Smooth muscle cell (in vitro differentiated cells): ENCODE measurements at regions not wholly inside any gene's neighbourhood (a gene's known extent, or its start where the extent isn't known, plus 50 kb on each side); places are given as distances from the start of the nearest gene placed in this dataset.

ENCODE experiments used
- DNase-seq: peaks from one replicate; lab custom pipeline; 2025; ENCODE audit not compliant: unreplicated experiment; lab: John Stamatoyannopoulos, UW
- H2AFZ ChIP-seq: fragments of 200-600 bp; sonication (generic); 2 replicates; pipeline ENCODE4 v1.6.0; 2016; ENCODE audit warnings: antibody characterized with exemption, low read depth, mild to moderate bottlenecking
- H3F3A ChIP-seq: fragments of 200-600 bp; sonication (generic); 2 replicates; pipeline ENCODE4 v1.6.0; 2017; ENCODE audit warnings: antibody characterized with exemption, low read depth
- H3K27ac ChIP-seq: fragments of 200-600 bp; sonication (generic); 2 replicates; pipeline ENCODE4 v1.5.1; 2016; ENCODE audit warnings: low read depth, mild to moderate bottlenecking
- H3K27me3 ChIP-seq: fragments of 200-600 bp; sonication (generic); 2 replicates; pipeline ENCODE4 v1.6.1; 2016; ENCODE audit warnings: low read depth, mild to moderate bottlenecking
- H3K36me3 ChIP-seq: fragments of 200-600 bp; sonication (generic); 2 replicates; pipeline ENCODE4 v1.5.1; 2016; ENCODE audit warnings: low read depth
- H3K4me1 ChIP-seq: fragments of 200-600 bp; sonication (generic); 2 replicates; pipeline ENCODE4 v1.5.1; 2016; ENCODE audit warnings: low read depth
- H3K4me2 ChIP-seq: fragments of 200-600 bp; sonication (generic); 2 replicates; pipeline ENCODE4 v1.6.0; 2016; ENCODE audit warnings: mild to moderate bottlenecking
- H3K4me3 ChIP-seq: fragments of 200-600 bp; sonication (generic); 2 replicates; pipeline ENCODE4 v1.5.1; 2016; ENCODE audit warnings: mild to moderate bottlenecking
- H3K79me2 ChIP-seq: fragments of 200-600 bp; sonication (generic); 2 replicates; pipeline ENCODE4 v1.6.0; 2016; ENCODE audit warnings: low read depth, mild to moderate bottlenecking
- H3K9ac ChIP-seq: fragments of 200-600 bp; sonication (generic); 2 replicates; pipeline ENCODE4 v1.6.0; 2016; ENCODE audit warnings: low read depth
- H3K9me3 ChIP-seq: fragments of 200-600 bp; sonication (generic); replicated peaks from 2 replicates; pipeline ENCODE4 v1.5.1; 2016; ENCODE audit warnings: low read depth
- H4K20me1 ChIP-seq: fragments of 200-600 bp; sonication (generic); 2 replicates; pipeline ENCODE4 v1.6.0; 2016; ENCODE audit warnings: low read depth
- CTCF ChIP-seq: fragments of 200-600 bp; sonication (generic); IDR thresholded peaks from 2 replicates; pipeline ENCODE4 v1.5.1; 2017; ENCODE audit warnings: borderline replicate concordance, mild to moderate bottlenecking, antibody characterized with exemption; ENCODE audit not compliant: insufficient read depth, poor library complexity, severe bottlenecking
- WGBS: methylation state at CpG from one replicate; pipeline ENCODE4 v1.1.7; 2016; ENCODE audit warnings: low lambda C conversion rate; 5-methylcytosine and 5-hydroxymethylcytosine counted together

DNA sequence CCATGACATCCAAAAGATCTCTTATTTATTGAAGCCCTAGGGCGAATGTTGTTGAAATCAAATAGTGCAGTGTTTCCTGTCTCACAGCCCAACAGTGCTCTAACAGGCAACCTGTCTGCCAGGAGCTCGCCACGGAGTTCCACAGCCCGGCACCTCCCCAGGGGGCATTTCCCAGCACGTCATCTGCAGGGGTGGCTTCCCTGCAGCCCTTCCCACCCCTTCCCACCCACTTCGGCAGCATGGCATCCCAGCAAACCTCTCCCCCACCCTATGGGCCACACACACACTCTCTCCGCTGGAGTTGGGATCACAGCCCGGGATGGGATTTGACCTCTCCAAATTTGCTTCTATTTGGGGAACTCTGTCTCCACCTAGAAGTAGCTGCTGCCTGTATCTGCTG is 62.7 kb upstream of the C14orf180 start:
- Histone ChIP-seq H3F3A (no peaks in the 10 kb centered on the region), H3K27ac (no peak overlapping the region), H4K20me1 (no peaks in the 10 kb centered on the region), H3K4me3 (no peak overlapping the region), H2AFZ (no peak overlapping the region), H3K9ac (no peak overlapping the region), H3K9me3 (no peaks in the 10 kb centered on the region), H3K4me1 (no peaks in the 10 kb centered on the region), H3K79me2 (no peaks in the 10 kb centered on the region), H3K27me3 (no peaks in the 10 kb centered on the region), H3K36me3 (no peaks in the 10 kb centered on the region), H3K4me2 (no peak overlapping the region)
- no peak for TF ChIP-seq CTCF
- DNase-seq: no peak
- WGBS: 66% methylated on average over 8 of the region's 8 CpGs

GRCh38 chr14:104517426-104517825 is 62.1 kb upstream of the C14orf180 start:
- no peak overlapping the region for H3K9ac ChIP-seq
- no peaks in the 10 kb centered on the region for H3K36me3 ChIP-seq
- DNase-seq: no peak
- no peaks in the 10 kb centered on the region for H3K79me2 ChIP-seq
- no peak overlapping the region for H3K4me2 ChIP-seq
- no peaks in the 10 kb centered on the region for H3K9me3 ChIP-seq
- 94% methylated on average over 8 of the region's 8 CpGs for WGBS
- H3K27ac ChIP-seq: no peak overlapping the region
- no peak for TF ChIP-seq CTCF
- no peaks in the 10 kb centered on the region for H4K20me1 ChIP-seq
- H3K4me1 ChIP-seq: no peaks in the 10 kb centered on the region
- H3K4me3 ChIP-seq: no peak overlapping the region
- no peaks in the 10 kb centered on the region for H3K27me3 ChIP-seq
- no peak overlapping the region for H2AFZ ChIP-seq
- H3F3A ChIP-seq: no peaks in the 10 kb centered on the region

DNA sequence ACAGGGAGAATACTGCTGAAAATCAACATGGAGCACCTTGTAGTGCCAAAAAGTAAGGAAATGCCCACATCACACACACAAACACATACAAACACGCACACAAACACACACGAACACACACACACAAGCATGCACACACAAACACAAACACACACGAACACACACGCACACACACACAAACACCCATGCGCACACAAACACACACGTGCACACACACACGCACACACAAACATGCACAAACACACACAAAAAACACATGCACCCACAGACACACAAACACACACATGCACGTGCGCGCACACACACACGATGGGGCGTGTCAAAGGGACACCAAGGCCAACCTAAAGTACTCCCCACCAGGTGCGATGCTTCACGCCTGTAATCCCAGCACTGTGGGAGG is 61.7 kb upstream of the C14orf180 start:
- H3K4me2 ChIP-seq: no peak overlapping the region
- no peak for DNase-seq
- WGBS: 93% methylated on average over 14 of the region's 14 CpGs
- no peak overlapping the region for H3K9ac ChIP-seq
- H3K4me3 ChIP-seq: no peak overlapping the region
- no peaks in the 10 kb centered on the region for H3F3A ChIP-seq
- H3K36me3 ChIP-seq: no peaks in the 10 kb centered on the region
- H3K9me3 ChIP-seq: no peaks in the 10 kb centered on the region
- no peaks in the 10 kb centered on the region for H3K4me1 ChIP-seq
- TF ChIP-seq CTCF: no peak
- no peak overlapping the region for H2AFZ ChIP-seq
- H3K27ac ChIP-seq: no peak overlapping the region
- no peaks in the 10 kb centered on the region for H3K27me3 ChIP-seq
- no peaks in the 10 kb centered on the region for H3K79me2 ChIP-seq
- H4K20me1 ChIP-seq: no peaks in the 10 kb centered on the region

GRCh38 chr14:104518659-104519350 is 60.8 kb upstream of the C14orf180 start:
- Histone ChIP-seq H3F3A (no peaks in the 10 kb centered on the region), H3K27me3 (no peaks in the 10 kb centered on the region), H2AFZ (no peak overlapping the region), H3K4me3 (no peak overlapping the region), H4K20me1 (no peaks in the 10 kb centered on the region), H3K9me3 (no peaks in the 10 kb centered on the region), H3K27ac (no peak overlapping the region), H3K9ac (no peak overlapping the region), H3K79me2 (no peaks in the 10 kb centered on the region), H3K36me3 (no peaks in the 10 kb centered on the region), H3K4me2 (no peak overlapping the region), H3K4me1 (no peaks in the 10 kb centered on the region)
- 84% methylated on average over 18 of the region's 18 CpGs for WGBS
- DNase-seq: no peak
- TF ChIP-seq CTCF: no peak
